GM23248 (cell line): ENCODE measurements at regions not wholly inside any gene's neighbourhood (a gene's known extent, or its start where the extent isn't known, plus 50 kb on each side); places are given as distances from the start of the nearest gene placed in this dataset.

Source experiments
- EZH2 ChIP-seq: fragments of 200-600 bp; sonication (generic); IDR thresholded peaks from 2 replicates; pipeline ENCODE4 v1.6.1; 2018; ENCODE audit warnings: antibody characterized with exemption, mild to moderate bottlenecking; ENCODE audit not compliant: insufficient read depth, poor library complexity, severe bottlenecking
- EZH2phosphoT487 ChIP-seq: fragments of 200-600 bp; sonication (generic); IDR thresholded peaks from 2 replicates; pipeline ENCODE4 v1.6.1; 2018; ENCODE audit warnings: antibody characterized with exemption, moderate library complexity, mild to moderate bottlenecking, low read depth; ENCODE audit not compliant: insufficient read depth

- TF ChIP-seq EZH2 (no peak), EZH2phosphoT487 (no peak)
Observed at GRCh38 chr3:88779482-88779881, 327.9 kb upstream of the EPHA3 start.
